HEK293 (cell line): ENCODE measurements at regions not wholly inside any gene's neighbourhood (a gene's known extent, or its start where the extent isn't known, plus 50 kb on each side); places are given as distances from the start of the nearest gene placed in this dataset.

ENCODE experiments used
- CTCF ChIA-PET: fragments of 350-600 bp; formaldehyde crosslinking; extraction: SDS; loops from one replicate; lab custom pipeline; 2021; ENCODE audit warnings: antibody characterized with exemption; lab: Yijun Ruan, JAX
- POLR2A ChIA-PET: fragments of 300-600 bp; formaldehyde crosslinking; extraction: SDS; loops from one replicate; lab custom pipeline; 2020; ENCODE audit warnings: antibody characterized with exemption, inconsistent platforms; lab: Yijun Ruan, JAX
- H3K27ac ChIP-seq: fragments of 200-500 bp; sonication (Bioruptor generic); 2 replicates; pipeline ENCODE4 v1.5.1; 2014; ENCODE audit warnings: low read depth, low read length, control low read depth, inconsistent platforms; ENCODE audit errors: extremely low read depth
- H3K36me3 ChIP-seq, 2 experiments: fragments of 200-500 bp in 1 of 2; sonication (Bioruptor generic) in 1 of 2; 1 replicate in 1 of 2; 2 replicates in 1 of 2; pipeline ENCODE4 v1.5.1; 2014 to 2017; ENCODE audit warnings: inconsistent platforms in 2 of 2, low read length in 2 of 2; ENCODE audit not compliant: control insufficient read depth in 2 of 2, insufficient read depth in 1 of 2
- H3K4me1 ChIP-seq: fragments of 200-500 bp; sonication (Bioruptor generic); 2 replicates; pipeline ENCODE4 v1.5.1; 2014; ENCODE audit warnings: mild to moderate bottlenecking, low read length, inconsistent platforms; ENCODE audit not compliant: control insufficient read depth, insufficient read depth
- H3K4me3 ChIP-seq: 2 replicates; pipeline ENCODE4 v1.5.1; 2011; ENCODE audit warnings: low read depth, mild to moderate bottlenecking, control low read depth, low read length, moderate library complexity
- H3K9me3 ChIP-seq: fragments of 200-500 bp; sonication (Bioruptor generic); 2 replicates; pipeline ENCODE4 v1.5.1; 2014; ENCODE audit warnings: low read depth, low read length, inconsistent platforms; ENCODE audit not compliant: control insufficient read depth, insufficient read depth
- FEZF1 ChIP-seq: fragments of 450-650 bp; formaldehyde crosslinking; IDR thresholded peaks from 2 replicates; pipeline ENCODE4 v1.5.1; 2016; ENCODE audit warnings: missing biosample characterization, missing genetic modification characterization
- GFI1B ChIP-seq: fragments of 450-650 bp; formaldehyde crosslinking; IDR thresholded peaks from 2 replicates; pipeline ENCODE4 v1.5.1; 2016; ENCODE audit warnings: missing biosample characterization, missing genetic modification characterization
- KLF7 ChIP-seq: fragments of 450-650 bp; formaldehyde crosslinking; IDR thresholded peaks from 2 replicates; pipeline ENCODE4 v1.5.1; 2016; ENCODE audit warnings: missing biosample characterization, missing genetic modification characterization, borderline replicate concordance
- OSR2 ChIP-seq: fragments of 450-650 bp; formaldehyde crosslinking; IDR thresholded peaks from 2 replicates; pipeline ENCODE4 v1.5.1; 2016; ENCODE audit warnings: missing biosample characterization, missing genetic modification characterization
- SETDB1 ChIP-seq: IDR thresholded peaks from one replicate; pipeline ENCODE4 v1.6.1; 2017; ENCODE audit warnings: mild to moderate bottlenecking, low read length, moderate library complexity, mixed read lengths; ENCODE audit not compliant: insufficient read length
- ZBTB8A ChIP-seq: fragments of 450-650 bp; formaldehyde crosslinking; IDR thresholded peaks from 2 replicates; pipeline ENCODE4 v1.5.1; 2016; ENCODE audit warnings: missing biosample characterization, missing genetic modification characterization
- ZNF16 ChIP-seq: fragments of 450-650 bp; formaldehyde crosslinking; IDR thresholded peaks from 2 replicates; pipeline ENCODE4 v1.5.1; 2016; ENCODE audit warnings: low read depth, missing biosample characterization, missing genetic modification characterization
- ZNF366 ChIP-seq: fragments of 450-650 bp; formaldehyde crosslinking; conservative IDR thresholded peaks from 2 replicates; pipeline ENCODE4 v1.5.1; 2016; ENCODE audit warnings: missing biosample characterization, missing genetic modification characterization
- ZNF394 ChIP-seq: fragments of 450-650 bp; formaldehyde crosslinking; IDR thresholded peaks from 2 replicates; pipeline ENCODE4 v1.5.1; 2016; ENCODE audit warnings: missing biosample characterization, missing genetic modification characterization, mild to moderate bottlenecking, moderate library complexity, borderline replicate concordance
- ZNF548 ChIP-seq: fragments of 450-650 bp; formaldehyde crosslinking; IDR thresholded peaks from 2 replicates; pipeline ENCODE4 v1.5.1; 2016; ENCODE audit warnings: missing biosample characterization, missing genetic modification characterization
- ZNF561 ChIP-seq: fragments of 450-650 bp; IDR thresholded peaks from 2 replicates; pipeline ENCODE4 v1.5.1; 2018; ENCODE audit warnings: missing biosample characterization, missing genetic modification characterization, borderline replicate concordance
- ZNF629 ChIP-seq: fragments of 450-650 bp; formaldehyde crosslinking; IDR thresholded peaks from 2 replicates; pipeline ENCODE4 v1.5.1; 2017; ENCODE audit warnings: missing biosample characterization, missing genetic modification characterization
- ZNF843 ChIP-seq: fragments of 450-650 bp; formaldehyde crosslinking; IDR thresholded peaks from 2 replicates; pipeline ENCODE4 v1.5.1; 2016; ENCODE audit warnings: missing biosample characterization, missing genetic modification characterization
- TF ChIP-seq, protein P1 (sequence below): fragments of 450-650 bp; formaldehyde crosslinking; IDR thresholded peaks from 2 replicates; pipeline ENCODE4 v1.5.1; 2016; ENCODE audit warnings: missing biosample characterization, missing genetic modification characterization
- TF ChIP-seq, protein P2 (sequence below): fragments of 450-650 bp; formaldehyde crosslinking; IDR thresholded peaks from 2 replicates; pipeline ENCODE4 v1.5.1; 2016; ENCODE audit warnings: missing biosample characterization, missing genetic modification characterization
- TF ChIP-seq, protein P3 (sequence below): fragments of 450-650 bp; formaldehyde crosslinking; IDR thresholded peaks from 2 replicates; pipeline ENCODE4 v1.5.1; 2016; ENCODE audit warnings: missing biosample characterization, missing genetic modification characterization, borderline replicate concordance
- TF ChIP-seq, protein P4 (sequence below): fragments of 450-650 bp; formaldehyde crosslinking; IDR thresholded peaks from 2 replicates; pipeline ENCODE4 v1.5.1; 2017; ENCODE audit warnings: missing biosample characterization, missing genetic modification characterization

DNA sequence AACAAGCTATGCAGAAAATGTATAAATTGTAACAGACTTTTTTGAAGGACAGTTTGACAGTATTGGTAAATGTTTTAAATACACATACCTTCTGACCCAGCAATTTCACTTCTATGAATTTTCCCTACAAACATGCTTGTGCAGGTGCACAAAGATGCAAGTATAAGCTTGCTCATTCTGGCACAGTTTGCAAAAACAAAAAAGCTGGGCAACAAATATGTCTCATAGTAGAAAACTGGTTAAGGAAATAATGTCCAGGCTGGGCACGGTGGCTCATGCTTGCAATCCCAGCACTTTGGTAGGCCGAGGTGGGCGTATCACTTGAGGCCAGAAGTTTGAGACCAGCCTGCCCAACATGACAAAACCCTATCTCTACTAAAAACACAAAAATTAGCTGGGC is 96.9 kb upstream of the NEDD4L start:
- no peak for TF ChIP-seq GFI1B (tag by site-specific recombination)
- TF ChIP-seq, protein P1, sequence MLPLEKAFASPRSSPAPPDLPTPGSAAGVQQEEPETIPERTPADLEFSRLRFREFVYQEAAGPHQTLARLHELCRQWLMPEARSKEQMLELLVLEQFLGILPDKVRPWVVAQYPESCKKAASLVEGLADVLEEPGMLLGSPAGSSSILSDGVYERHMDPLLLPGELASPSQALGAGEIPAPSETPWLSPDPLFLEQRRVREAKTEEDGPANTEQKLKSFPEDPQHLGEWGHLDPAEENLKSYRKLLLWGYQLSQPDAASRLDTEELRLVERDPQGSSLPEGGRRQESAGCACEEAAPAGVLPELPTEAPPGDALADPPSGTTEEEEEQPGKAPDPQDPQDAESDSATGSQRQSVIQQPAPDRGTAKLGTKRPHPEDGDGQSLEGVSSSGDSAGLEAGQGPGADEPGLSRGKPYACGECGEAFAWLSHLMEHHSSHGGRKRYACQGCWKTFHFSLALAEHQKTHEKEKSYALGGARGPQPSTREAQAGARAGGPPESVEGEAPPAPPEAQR = no peak
- no peak for TF ChIP-seq OSR2 (tag by site-specific recombination)
- no peak for TF ChIP-seq ZNF548 (tag by site-specific recombination)
- TF ChIP-seq ZNF561 (tag by site-specific recombination) = no peak
- TF ChIP-seq SETDB1 = no peak
- no peak for TF ChIP-seq ZNF394 (tag by site-specific recombination)
- TF ChIP-seq, protein P2, sequence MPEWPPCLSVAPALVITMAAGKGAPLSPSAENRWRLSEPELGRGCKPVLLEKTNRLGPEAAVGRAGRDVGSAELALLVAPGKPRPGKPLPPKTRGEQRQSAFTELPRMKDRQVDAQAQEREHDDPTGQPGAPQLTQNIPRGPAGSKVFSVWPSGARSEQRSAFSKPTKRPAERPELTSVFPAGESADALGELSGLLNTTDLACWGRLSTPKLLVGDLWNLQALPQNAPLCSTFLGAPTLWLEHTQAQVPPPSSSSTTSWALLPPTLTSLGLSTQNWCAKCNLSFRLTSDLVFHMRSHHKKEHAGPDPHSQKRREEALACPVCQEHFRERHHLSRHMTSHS (tag by site-specific recombination) = no peak
- TF ChIP-seq, protein P3, sequence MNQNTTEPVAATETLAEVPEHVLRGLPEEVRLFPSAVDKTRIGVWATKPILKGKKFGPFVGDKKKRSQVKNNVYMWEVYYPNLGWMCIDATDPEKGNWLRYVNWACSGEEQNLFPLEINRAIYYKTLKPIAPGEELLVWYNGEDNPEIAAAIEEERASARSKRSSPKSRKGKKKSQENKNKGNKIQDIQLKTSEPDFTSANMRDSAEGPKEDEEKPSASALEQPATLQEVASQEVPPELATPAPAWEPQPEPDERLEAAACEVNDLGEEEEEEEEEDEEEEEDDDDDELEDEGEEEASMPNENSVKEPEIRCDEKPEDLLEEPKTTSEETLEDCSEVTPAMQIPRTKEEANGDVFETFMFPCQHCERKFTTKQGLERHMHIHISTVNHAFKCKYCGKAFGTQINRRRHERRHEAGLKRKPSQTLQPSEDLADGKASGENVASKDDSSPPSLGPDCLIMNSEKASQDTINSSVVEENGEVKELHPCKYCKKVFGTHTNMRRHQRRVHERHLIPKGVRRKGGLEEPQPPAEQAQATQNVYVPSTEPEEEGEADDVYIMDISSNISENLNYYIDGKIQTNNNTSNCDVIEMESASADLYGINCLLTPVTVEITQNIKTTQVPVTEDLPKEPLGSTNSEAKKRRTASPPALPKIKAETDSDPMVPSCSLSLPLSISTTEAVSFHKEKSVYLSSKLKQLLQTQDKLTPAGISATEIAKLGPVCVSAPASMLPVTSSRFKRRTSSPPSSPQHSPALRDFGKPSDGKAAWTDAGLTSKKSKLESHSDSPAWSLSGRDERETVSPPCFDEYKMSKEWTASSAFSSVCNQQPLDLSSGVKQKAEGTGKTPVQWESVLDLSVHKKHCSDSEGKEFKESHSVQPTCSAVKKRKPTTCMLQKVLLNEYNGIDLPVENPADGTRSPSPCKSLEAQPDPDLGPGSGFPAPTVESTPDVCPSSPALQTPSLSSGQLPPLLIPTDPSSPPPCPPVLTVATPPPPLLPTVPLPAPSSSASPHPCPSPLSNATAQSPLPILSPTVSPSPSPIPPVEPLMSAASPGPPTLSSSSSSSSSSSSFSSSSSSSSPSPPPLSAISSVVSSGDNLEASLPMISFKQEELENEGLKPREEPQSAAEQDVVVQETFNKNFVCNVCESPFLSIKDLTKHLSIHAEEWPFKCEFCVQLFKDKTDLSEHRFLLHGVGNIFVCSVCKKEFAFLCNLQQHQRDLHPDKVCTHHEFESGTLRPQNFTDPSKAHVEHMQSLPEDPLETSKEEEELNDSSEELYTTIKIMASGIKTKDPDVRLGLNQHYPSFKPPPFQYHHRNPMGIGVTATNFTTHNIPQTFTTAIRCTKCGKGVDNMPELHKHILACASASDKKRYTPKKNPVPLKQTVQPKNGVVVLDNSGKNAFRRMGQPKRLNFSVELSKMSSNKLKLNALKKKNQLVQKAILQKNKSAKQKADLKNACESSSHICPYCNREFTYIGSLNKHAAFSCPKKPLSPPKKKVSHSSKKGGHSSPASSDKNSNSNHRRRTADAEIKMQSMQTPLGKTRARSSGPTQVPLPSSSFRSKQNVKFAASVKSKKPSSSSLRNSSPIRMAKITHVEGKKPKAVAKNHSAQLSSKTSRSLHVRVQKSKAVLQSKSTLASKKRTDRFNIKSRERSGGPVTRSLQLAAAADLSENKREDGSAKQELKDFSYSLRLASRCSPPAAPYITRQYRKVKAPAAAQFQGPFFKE (tag by site-specific recombination) = no peak
- TF ChIP-seq ZNF16 = no peak
- TF ChIP-seq ZNF629 (tag by site-specific recombination) = no peak
- TF ChIP-seq ZBTB8A (tag by site-specific recombination) = no peak
- no peak for TF ChIP-seq KLF7 (tag by site-specific recombination)
- no peak for TF ChIP-seq ZNF843 (tag by site-specific recombination)
- TF ChIP-seq ZNF366 = no peak
- TF ChIP-seq, protein P4, sequence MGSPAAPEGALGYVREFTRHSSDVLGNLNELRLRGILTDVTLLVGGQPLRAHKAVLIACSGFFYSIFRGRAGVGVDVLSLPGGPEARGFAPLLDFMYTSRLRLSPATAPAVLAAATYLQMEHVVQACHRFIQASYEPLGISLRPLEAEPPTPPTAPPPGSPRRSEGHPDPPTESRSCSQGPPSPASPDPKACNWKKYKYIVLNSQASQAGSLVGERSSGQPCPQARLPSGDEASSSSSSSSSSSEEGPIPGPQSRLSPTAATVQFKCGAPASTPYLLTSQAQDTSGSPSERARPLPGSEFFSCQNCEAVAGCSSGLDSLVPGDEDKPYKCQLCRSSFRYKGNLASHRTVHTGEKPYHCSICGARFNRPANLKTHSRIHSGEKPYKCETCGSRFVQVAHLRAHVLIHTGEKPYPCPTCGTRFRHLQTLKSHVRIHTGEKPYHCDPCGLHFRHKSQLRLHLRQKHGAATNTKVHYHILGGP (tag by site-specific recombination) = no peak
- TF ChIP-seq FEZF1 (tag by site-specific recombination) = no peak
- TF ChIP-seq, all 188 proteins: peak for 0
- H3K4me1 ChIP-seq = peaks cover 6% of the 10 kb centered on the region; the same call in 1 of the 2 replicates
- no peak overlapping the region for H3K4me3 ChIP-seq
- ChIA-PET POLR2A (interaction anchor here (1.2 kb wide), 1 partner anchor 59 kb away, joined by 3 read pairs; no protein-coding TSS in a partner anchor), CTCF (interaction anchor here (1.0 to 1.9 kb wide), 3 partner anchors 12 to 104 kb away, joined by 3 to 10 read pairs (median 4); no protein-coding TSS in a partner anchor)
- no peaks in the 10 kb centered on the region for H3K36me3 ChIP-seq
- no peak overlapping the region for H3K27ac ChIP-seq
- H3K9me3 ChIP-seq = no peaks in the 10 kb centered on the region
